PC-3 (cell line): ENCODE measurements at regions not wholly inside any gene's neighbourhood (a gene's known extent, or its start where the extent isn't known, plus 50 kb on each side); places are given as distances from the start of the nearest gene placed in this dataset.

Experiments
- CTCF ChIP-seq: fragments of 300-600 bp; sonication (generic); conservative IDR thresholded peaks from 2 replicates; pipeline ENCODE4 v1.5.1; 2017; ENCODE audit warnings: antibody characterized with exemption, low read depth, mild to moderate bottlenecking, low read length
- EZH2 ChIP-seq: fragments of 300-600 bp; sonication (generic); IDR thresholded peaks from one replicate; pipeline ENCODE4 v1.6.1; 2017; ENCODE audit warnings: antibody characterized with exemption, mild to moderate bottlenecking, low read length; ENCODE audit not compliant: unreplicated experiment
- EZH2phosphoT487 ChIP-seq: fragments of 300-600 bp; sonication (generic); IDR thresholded peaks from 2 replicates; pipeline ENCODE4 v1.6.1; 2018; ENCODE audit warnings: mild to moderate bottlenecking, antibody characterized with exemption, low read length, borderline replicate concordance

- no peak for TF ChIP-seq CTCF
- no peak for TF ChIP-seq EZH2phosphoT487
- no peak for TF ChIP-seq EZH2
Observed at GRCh38 chr16:82317411-82318167, 147.6 kb upstream of the MPHOSPH6 start.
